ENCODE measurements at regions not wholly inside any gene's neighbourhood (a gene's known extent, or its start where the extent isn't known, plus 50 kb on each side); places are given as distances from the start of the nearest gene placed in this dataset.

DNA sequence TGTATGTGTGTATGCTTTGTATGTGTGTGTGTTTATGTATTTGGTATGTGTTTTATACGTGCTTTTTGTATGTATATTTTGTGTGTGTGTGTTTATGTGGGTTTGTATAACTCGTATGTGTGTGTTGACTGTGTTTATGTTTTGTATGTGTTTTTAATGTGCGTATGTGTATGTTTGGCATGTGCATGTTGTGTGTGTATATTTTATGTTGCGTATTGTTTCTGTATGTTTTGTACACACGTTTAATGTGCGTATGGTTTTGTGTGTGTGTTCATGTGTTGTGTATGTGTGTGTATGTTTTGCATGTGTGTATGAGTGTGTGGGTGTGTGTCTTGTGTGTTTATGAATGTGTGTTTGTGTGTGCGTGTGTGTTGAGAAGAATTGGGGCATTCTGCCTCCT lies 55.2 kb upstream of the NCK2 start:
- TF ChIP-seq, protein P1, sequence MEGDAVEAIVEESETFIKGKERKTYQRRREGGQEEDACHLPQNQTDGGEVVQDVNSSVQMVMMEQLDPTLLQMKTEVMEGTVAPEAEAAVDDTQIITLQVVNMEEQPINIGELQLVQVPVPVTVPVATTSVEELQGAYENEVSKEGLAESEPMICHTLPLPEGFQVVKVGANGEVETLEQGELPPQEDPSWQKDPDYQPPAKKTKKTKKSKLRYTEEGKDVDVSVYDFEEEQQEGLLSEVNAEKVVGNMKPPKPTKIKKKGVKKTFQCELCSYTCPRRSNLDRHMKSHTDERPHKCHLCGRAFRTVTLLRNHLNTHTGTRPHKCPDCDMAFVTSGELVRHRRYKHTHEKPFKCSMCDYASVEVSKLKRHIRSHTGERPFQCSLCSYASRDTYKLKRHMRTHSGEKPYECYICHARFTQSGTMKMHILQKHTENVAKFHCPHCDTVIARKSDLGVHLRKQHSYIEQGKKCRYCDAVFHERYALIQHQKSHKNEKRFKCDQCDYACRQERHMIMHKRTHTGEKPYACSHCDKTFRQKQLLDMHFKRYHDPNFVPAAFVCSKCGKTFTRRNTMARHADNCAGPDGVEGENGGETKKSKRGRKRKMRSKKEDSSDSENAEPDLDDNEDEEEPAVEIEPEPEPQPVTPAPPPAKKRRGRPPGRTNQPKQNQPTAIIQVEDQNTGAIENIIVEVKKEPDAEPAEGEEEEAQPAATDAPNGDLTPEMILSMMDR (IDR thresholded peaks at IDR 0.05): no peak
- TF ChIP-seq EZH2 (IDR thresholded peaks at IDR 0.05; ENCODE audit: borderline replicate concordance, insufficient read depth, low read depth, low read length, poor library complexity, severe bottlenecking): no peak
